CD14-positive monocyte (primary cell): ENCODE measurements at regions not wholly inside any gene's neighbourhood (a gene's known extent, or its start where the extent isn't known, plus 50 kb on each side); places are given as distances from the start of the nearest gene placed in this dataset.

Source experiments
- DNase-seq, 3 donors: peaks; one replicate each; pipeline ENCODE4 v3.0.0-alpha.2; 2011 to 2022
- H2AFZ ChIP-seq: 2 replicates; pipeline ENCODE4 v1.6.0; 2012; ENCODE audit warnings: mild to moderate bottlenecking, low read depth, low read length, inconsistent platforms; ENCODE audit not compliant: insufficient read depth, poor library complexity, severe bottlenecking
- H3K27ac ChIP-seq, 2 donors: 1 replicate in 1 of 2; 2 replicates in 1 of 2; pipeline ENCODE4 v1.5.1; 2012 to 2013; ENCODE audit warnings: low read length in 2 of 2, control low read depth in 1 of 2, inconsistent platforms in 1 of 2, low read depth in 1 of 2, mild to moderate bottlenecking in 1 of 2
- H3K27me3 ChIP-seq, 2 donors: one replicate each; pipeline versions ENCODE4 v1.6.0 to v1.6.1; 2011 to 2013; ENCODE audit warnings: low read length in 2 of 2; ENCODE audit not compliant: control insufficient read depth in 2 of 2, insufficient read depth in 2 of 2
- H3K36me3 ChIP-seq, 2 donors: replicated peaks in 1 of 2; 1 replicate in 1 of 2; 2 replicates in 1 of 2; pipeline versions ENCODE4 v1.5.1 to v1.6.1; 2012 to 2013; ENCODE audit warnings: low read length in 2 of 2, control low read depth in 1 of 2, inconsistent platforms in 1 of 2, mild to moderate bottlenecking in 1 of 2; ENCODE audit not compliant: insufficient read depth in 2 of 2, control insufficient read depth in 1 of 2
- H3K4me1 ChIP-seq, 2 donors: 1 replicate in 1 of 2; 2 replicates in 1 of 2; pipeline versions ENCODE4 v1.5.1 to v1.6.1; 2012 to 2013; ENCODE audit warnings: low read length in 2 of 2, control low read depth in 1 of 2, inconsistent platforms in 1 of 2, mild to moderate bottlenecking in 1 of 2, moderate library complexity in 1 of 2; ENCODE audit not compliant: insufficient read depth in 2 of 2, control insufficient read depth in 1 of 2
- H3K4me2 ChIP-seq: replicated peaks from 2 replicates; pipeline ENCODE3; 2012; ENCODE audit warnings: low read length, moderate library complexity, mild to moderate bottlenecking; ENCODE audit not compliant: poor library complexity, severe bottlenecking; ENCODE audit errors: extremely low read depth
- H3K4me3 ChIP-seq, 3 experiments: fragments of 200-600 bp in 1 of 3; sonication (generic) in 1 of 3; replicated peaks in 1 of 3; 1 replicate in 2 of 3; 2 replicates in 1 of 3; pipeline ENCODE4 v1.5.1; 2011 to 2013; ENCODE audit warnings: low read length in 3 of 3, mild to moderate bottlenecking in 3 of 3, control low read depth in 2 of 3, low read depth in 2 of 3, inconsistent platforms in 1 of 3, moderate library complexity in 1 of 3
- H3K79me2 ChIP-seq: 2 replicates; pipeline ENCODE4 v1.6.0; 2012; ENCODE audit warnings: mild to moderate bottlenecking, control low read depth, inconsistent platforms, low read length, moderate library complexity; ENCODE audit not compliant: insufficient read depth
- H3K9ac ChIP-seq: 2 replicates; pipeline ENCODE4 v1.6.0; 2017; ENCODE audit warnings: low read length, mild to moderate bottlenecking; ENCODE audit not compliant: insufficient read depth, poor library complexity, severe bottlenecking
- H3K9me3 ChIP-seq, 2 donors: replicated peaks in 1 of 2; 1 replicate in 1 of 2; 2 replicates in 1 of 2; pipeline versions ENCODE4 v1.5.1 to v1.6.1; 2012 to 2013; ENCODE audit warnings: low read length in 2 of 2, control low read depth in 1 of 2; ENCODE audit not compliant: control insufficient read depth in 1 of 2, insufficient read depth in 1 of 2
- H4K20me1 ChIP-seq: 2 replicates; pipeline ENCODE4 v1.6.0; 2012; ENCODE audit warnings: mild to moderate bottlenecking, low read length, control low read depth, moderate library complexity; ENCODE audit not compliant: insufficient read depth
- H3K27ac Mint-ChIP-seq, 7 donors: one replicate each; pipeline ENCODE4 v1.8.0; 2020; ENCODE audit warnings: mild to moderate bottlenecking in 7 of 7, mixed read lengths in 7 of 7, moderate library complexity in 6 of 7, inconsistent platforms in 2 of 7
- H3K27me3 Mint-ChIP-seq, 3 donors: one replicate each; pipeline ENCODE4 v1.8.0; 2021 to 2022; ENCODE audit warnings: low read depth in 3 of 3, mild to moderate bottlenecking in 3 of 3, mixed read lengths in 3 of 3, moderate library complexity in 3 of 3, inconsistent platforms in 1 of 3
- H3K36me3 Mint-ChIP-seq, 2 donors: one replicate each; pipeline ENCODE4 v1.8.0; 2020; ENCODE audit warnings: mixed read lengths in 2 of 2, inconsistent platforms in 1 of 2, mild to moderate bottlenecking in 1 of 2
- H3K4me1 Mint-ChIP-seq: one replicate; pipeline ENCODE4 v1.8.0; 2020; ENCODE audit warnings: mild to moderate bottlenecking, mixed read lengths
- H3K4me3 Mint-ChIP-seq, 2 donors: one replicate each; pipeline ENCODE4 v1.8.0; 2020; ENCODE audit warnings: mild to moderate bottlenecking in 2 of 2, mixed read lengths in 2 of 2, moderate library complexity in 1 of 2
- H3K9me3 Mint-ChIP-seq, 7 donors: one replicate each; pipeline ENCODE4 v1.8.0; 2020 to 2022; ENCODE audit warnings: mixed read lengths in 7 of 7, mild to moderate bottlenecking in 6 of 7, moderate library complexity in 6 of 7, inconsistent platforms in 2 of 7
- WGBS: methylation state at CpG from one replicate; pipeline ENCODE4 v1.1.5; 2013; ENCODE audit warnings: missing lambda C conversion rate; ENCODE audit not compliant: insufficient coverage; 5-methylcytosine and 5-hydroxymethylcytosine counted together
- intact Hi-C, 2 donors: fragments of 100-400 bp; cut with micrococcal nuclease; formaldehyde crosslinking; loops; one replicate each; pipeline versions ENCODE4 v1.15.0 to v1.15.1; 2023
- TF ChIP-seq, protein P1 (sequence below): fragments of 200-600 bp; IDR thresholded peaks from one replicate; pipeline ENCODE4 v1.8.0; 2022; ENCODE audit warnings: antibody characterized with exemption, mild to moderate bottlenecking

- Histone ChIP-seq H3K79me2 (no peaks in the 10 kb centered on the region), H3K4me3 (peak overlapping the region; percentile 35 to 81 (median 66)), H4K20me1 (no peaks in the 10 kb centered on the region), H3K9ac (peak overlapping the region; percentile 62), H2AFZ (peak overlapping the region; percentile 44), H3K36me3 (no peaks in the 10 kb centered on the region), H3K4me2 (peak overlapping the region; percentile 64), H3K27me3 (no peaks in the 10 kb centered on the region), H3K9me3 (no peaks in the 10 kb centered on the region), H3K27ac (peak overlapping the region; percentile 72 to 94), H3K4me1 (peaks cover 21% of the 10 kb centered on the region in 2 donors)
- Mint-ChIP-seq H3K36me3 (no peaks in the 10 kb centered on the region), H3K27ac (peak overlapping the region; percentile 93 to 99 (median 96)), H3K9me3 (peaks cover 0 to 6% (median 3%) of the 10 kb centered on the region in 7 donors), H3K4me3 (peak overlapping the region; percentile 72 to 81), H3K27me3 (no peaks in the 10 kb centered on the region), H3K4me1 (peaks cover 14% of the 10 kb centered on the region)
- no CpG with 5 or more reads among the region's 9 CpGs for WGBS
- TF ChIP-seq, protein P1, sequence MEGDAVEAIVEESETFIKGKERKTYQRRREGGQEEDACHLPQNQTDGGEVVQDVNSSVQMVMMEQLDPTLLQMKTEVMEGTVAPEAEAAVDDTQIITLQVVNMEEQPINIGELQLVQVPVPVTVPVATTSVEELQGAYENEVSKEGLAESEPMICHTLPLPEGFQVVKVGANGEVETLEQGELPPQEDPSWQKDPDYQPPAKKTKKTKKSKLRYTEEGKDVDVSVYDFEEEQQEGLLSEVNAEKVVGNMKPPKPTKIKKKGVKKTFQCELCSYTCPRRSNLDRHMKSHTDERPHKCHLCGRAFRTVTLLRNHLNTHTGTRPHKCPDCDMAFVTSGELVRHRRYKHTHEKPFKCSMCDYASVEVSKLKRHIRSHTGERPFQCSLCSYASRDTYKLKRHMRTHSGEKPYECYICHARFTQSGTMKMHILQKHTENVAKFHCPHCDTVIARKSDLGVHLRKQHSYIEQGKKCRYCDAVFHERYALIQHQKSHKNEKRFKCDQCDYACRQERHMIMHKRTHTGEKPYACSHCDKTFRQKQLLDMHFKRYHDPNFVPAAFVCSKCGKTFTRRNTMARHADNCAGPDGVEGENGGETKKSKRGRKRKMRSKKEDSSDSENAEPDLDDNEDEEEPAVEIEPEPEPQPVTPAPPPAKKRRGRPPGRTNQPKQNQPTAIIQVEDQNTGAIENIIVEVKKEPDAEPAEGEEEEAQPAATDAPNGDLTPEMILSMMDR, result no peak
- intact Hi-C loops, result no loop called here
- peak; percentile 78 to 92 (median 85) for DNase-seq
These were observed 119.5 kb upstream of the AFF2 start for GRCh38 chrX:148380650-148381561.

DNA sequence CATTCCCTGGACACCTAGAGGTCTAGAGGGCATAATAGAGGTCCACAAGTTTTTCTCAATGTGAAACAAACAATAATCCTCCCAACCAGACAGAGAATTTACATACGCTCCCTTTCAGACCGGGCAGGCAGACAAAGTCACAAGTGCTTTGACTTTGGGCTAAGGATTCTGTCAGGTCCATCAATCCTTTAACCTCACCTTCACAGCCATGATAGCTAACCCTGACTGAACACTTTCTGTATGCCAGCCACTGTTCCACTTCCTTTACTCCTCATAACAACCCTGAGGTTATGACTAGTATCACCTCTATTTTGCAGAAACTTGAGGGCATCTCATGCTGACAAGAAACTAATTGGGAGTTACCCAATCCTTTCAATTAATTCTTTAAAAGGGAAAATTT lies 118.8 kb upstream of the AFF2 start:
- DNase-seq, result peak in 2 of 3 donors; percentile 1 to 11

More for the DNA sequence above, 118.8 kb upstream of the AFF2 start:
- Histone ChIP-seq H3K4me1 (peaks cover 21% of the 10 kb centered on the region in 2 donors), H3K4me2 (peak overlapping the region; percentile 64), H3K4me3 (peak overlapping the region; percentile 35 to 81 (median 66)), H2AFZ (peak overlapping the region; percentile 44), H3K79me2 (no peaks in the 10 kb centered on the region), H3K27me3 (no peaks in the 10 kb centered on the region), H3K36me3 (no peaks in the 10 kb centered on the region), H3K9me3 (no peaks in the 10 kb centered on the region), H4K20me1 (no peaks in the 10 kb centered on the region), H3K9ac (peak overlapping the region; percentile 62), H3K27ac (peak overlapping the region; percentile 72 to 94)
- no peaks in the 10 kb centered on the region for H3K36me3 Mint-ChIP-seq
- H3K9me3 Mint-ChIP-seq, result peaks cover 0 to 6% (median under 1%) of the 10 kb centered on the region in 7 donors
- TF ChIP-seq, protein P1, result no peak
- intact Hi-C loops, result no loop called here
- 20% methylated on average over 1 of the region's 2 CpGs for WGBS
- no peaks in the 10 kb centered on the region for H3K27me3 Mint-ChIP-seq
- peaks cover 14% of the 10 kb centered on the region for H3K4me1 Mint-ChIP-seq
- H3K4me3 Mint-ChIP-seq, result peak overlapping the region; percentile 72 to 78
- peak overlapping the region; percentile 93 to 99 (median 96) for H3K27ac Mint-ChIP-seq
